ENCODE measurements at regions not wholly inside any gene's neighbourhood (a gene's known extent, or its start where the extent isn't known, plus 50 kb on each side); places are given as distances from the start of the nearest gene placed in this dataset.

GRCh38 chr11:113531083-113531482 lies 55.9 kb upstream of the DRD2 start:
- TF ChIP-seq FUBP1 (CRISPR knock-in tag; IDR thresholded peaks at IDR 0.05; ENCODE audit: borderline replicate concordance), result no peak
- no peak for TF ChIP-seq TBP (CRISPR knock-in tag; IDR thresholded peaks at IDR 0.05)

Data from HepG2 (cell line).